Right lobe of liver (tissue), 6 donors: ENCODE measurements at regions not wholly inside any gene's neighbourhood (a gene's known extent, or its start where the extent isn't known, plus 50 kb on each side); places are given as distances from the start of the nearest gene placed in this dataset.

Experiments used
- ATAC-seq, 4 donors: fragments of 200-7000 bp; cut with Tn5 transposase; one replicate each; pipeline ENCODE4 v1.9.1; 2020; ENCODE audit warnings: mild to moderate bottlenecking in 4 of 4, moderate library complexity in 4 of 4
- DNase-seq, 3 donors: peaks; one replicate each; pipeline ENCODE4 v3.0.0-alpha.2; 2020
- H3K27ac ChIP-seq, 3 donors: fragments of 200-600 bp; one replicate each; pipeline ENCODE4 v1.8.0; 2022
- H3K27me3 ChIP-seq, 2 donors: fragments of 200-600 bp; one replicate each; pipeline ENCODE4 v1.8.0; 2022
- H3K36me3 ChIP-seq, 4 donors: fragments of 200-600 bp; sonication (generic) in 1 of 4; one replicate each; pipeline versions ENCODE4 v1.5.1 to v1.8.0; 2017 to 2022; ENCODE audit warnings: control low read depth in 1 of 4
- H3K4me1 ChIP-seq, 4 donors: fragments of 200-600 bp; sonication (generic) in 1 of 4; one replicate each; pipeline versions ENCODE4 v1.5.1 to v1.8.0; 2017 to 2022; ENCODE audit warnings: control low read depth in 1 of 4
- H3K4me3 ChIP-seq, 3 donors: fragments of 200-600 bp; one replicate each; pipeline ENCODE4 v1.8.0; 2022
- H3K9me3 ChIP-seq, 4 donors: fragments of 200-600 bp; sonication (generic) in 1 of 4; one replicate each; pipeline versions ENCODE4 v1.5.1 to v1.8.0; 2017 to 2022; ENCODE audit warnings: control low read depth in 1 of 4
- POLR2A ChIP-seq: fragments of 450-650 bp; IDR thresholded peaks from one replicate; pipeline ENCODE4 v1.6.1; 2017; ENCODE audit warnings: antibody characterized with exemption, mild to moderate bottlenecking
- WGBS: methylation state at CpG from one replicate; pipeline ENCODE4 v1.1.6; 2018; ENCODE audit warnings: low coverage, low lambda C conversion rate; ENCODE audit not compliant: insufficient coverage; ENCODE audit errors: missing lambda C conversion rate; 5-methylcytosine and 5-hydroxymethylcytosine counted together
- intact Hi-C, 2 donors: fragments of 100-400 bp; cut with DNase I; formaldehyde crosslinking; loops; one replicate each; pipeline versions ENCODE4 v1.11.2 to v1.14.1; 2022
- TF ChIP-seq, protein P1 (sequence below), 4 donors: fragments of 200-600 bp in 3 of 4; fragments of 450-650 bp in 1 of 4; IDR thresholded peaks; one replicate each; pipeline versions ENCODE4 v1.5.1 to v1.8.0; 2016 to 2022; ENCODE audit warnings: antibody characterized with exemption in 4 of 4, mild to moderate bottlenecking in 2 of 4
- donor health status: DM: no; HTN: yes; CAD: no.
- donor health status: DM: no; HTN: no; CAD: no.
- donor health status: DM: no; HTN: no; CAD: no.
- donor health status: DM: no; HTN: yes; CAD: no.
- donor health status: DM: no; HTN: yes; CAD: no.

DNA sequence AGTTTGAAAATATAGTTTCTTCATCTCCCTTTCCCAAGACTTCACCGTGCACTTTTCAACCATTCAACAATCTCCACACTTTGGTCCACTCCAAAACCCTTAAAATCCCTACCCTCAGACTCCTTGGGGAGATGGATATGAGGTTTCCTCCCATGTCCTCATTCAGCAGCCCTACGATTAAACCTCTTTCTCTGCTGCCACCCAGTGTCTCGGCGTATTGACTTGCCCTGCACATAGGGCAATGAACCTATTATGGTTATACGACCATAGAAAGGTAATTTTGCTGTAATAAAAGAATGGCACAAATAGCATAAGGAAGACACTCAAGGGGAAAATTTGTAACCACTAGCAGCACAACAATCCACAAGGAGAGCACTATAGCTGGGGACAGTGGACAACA lies 803.5 kb downstream of the TLE1 start:
- Histone ChIP-seq H3K27ac (no peak overlapping the region), H3K36me3 (no peaks in the 10 kb centered on the region), H3K9me3 (peaks cover 0 to 4% (median 0%) of the 10 kb centered on the region in 4 donors), H3K4me1 (no peaks in the 10 kb centered on the region), H3K4me3 (no peak overlapping the region), H3K27me3 (no peaks in the 10 kb centered on the region)
- ATAC-seq (no peak), DNase-seq (no peak)
- intact Hi-C loops, result no loop called here
- WGBS, result 67% methylated on average over 5 of the region's 5 CpGs
- no peak for TF ChIP-seq POLR2A
- TF ChIP-seq, protein P1, sequence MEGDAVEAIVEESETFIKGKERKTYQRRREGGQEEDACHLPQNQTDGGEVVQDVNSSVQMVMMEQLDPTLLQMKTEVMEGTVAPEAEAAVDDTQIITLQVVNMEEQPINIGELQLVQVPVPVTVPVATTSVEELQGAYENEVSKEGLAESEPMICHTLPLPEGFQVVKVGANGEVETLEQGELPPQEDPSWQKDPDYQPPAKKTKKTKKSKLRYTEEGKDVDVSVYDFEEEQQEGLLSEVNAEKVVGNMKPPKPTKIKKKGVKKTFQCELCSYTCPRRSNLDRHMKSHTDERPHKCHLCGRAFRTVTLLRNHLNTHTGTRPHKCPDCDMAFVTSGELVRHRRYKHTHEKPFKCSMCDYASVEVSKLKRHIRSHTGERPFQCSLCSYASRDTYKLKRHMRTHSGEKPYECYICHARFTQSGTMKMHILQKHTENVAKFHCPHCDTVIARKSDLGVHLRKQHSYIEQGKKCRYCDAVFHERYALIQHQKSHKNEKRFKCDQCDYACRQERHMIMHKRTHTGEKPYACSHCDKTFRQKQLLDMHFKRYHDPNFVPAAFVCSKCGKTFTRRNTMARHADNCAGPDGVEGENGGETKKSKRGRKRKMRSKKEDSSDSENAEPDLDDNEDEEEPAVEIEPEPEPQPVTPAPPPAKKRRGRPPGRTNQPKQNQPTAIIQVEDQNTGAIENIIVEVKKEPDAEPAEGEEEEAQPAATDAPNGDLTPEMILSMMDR (IDR thresholded peaks at IDR 0.05), result no peak

DNA sequence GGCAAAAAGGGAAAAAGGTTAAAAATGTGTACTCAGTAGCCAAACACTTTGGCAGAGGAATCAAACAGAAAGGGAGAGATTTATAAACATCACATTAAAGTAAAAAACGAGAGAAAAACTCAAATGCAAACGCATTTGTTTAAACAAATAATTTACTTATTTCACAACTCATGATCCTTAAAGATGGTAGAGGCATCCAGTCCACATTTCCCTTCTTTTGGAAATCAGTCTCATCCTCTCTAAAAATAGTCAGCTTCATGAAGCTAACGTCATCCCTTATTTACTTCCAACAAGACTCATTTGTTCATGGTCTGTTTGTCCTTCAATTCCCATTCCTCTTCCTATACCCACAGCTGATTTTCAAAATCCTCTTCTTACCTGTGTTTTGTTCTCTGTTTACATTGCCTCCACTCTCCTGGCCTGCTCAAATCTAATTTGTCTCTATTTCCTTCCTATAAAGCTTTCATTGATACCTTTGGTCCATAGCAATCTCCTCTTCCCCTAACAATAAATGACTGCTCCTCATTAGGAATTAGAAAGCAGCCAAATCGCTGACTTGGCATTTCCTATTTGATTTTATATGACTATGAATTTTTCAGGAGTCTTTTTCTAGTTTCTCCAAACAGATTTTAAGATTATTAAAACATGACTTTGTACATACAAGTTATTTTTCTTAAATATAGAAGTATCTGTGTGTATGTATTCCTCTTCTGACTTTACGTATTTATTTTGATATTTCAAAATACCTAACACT lies 805.3 kb downstream of the TLE1 start:
- no peak overlapping the region for H3K4me3 ChIP-seq
- no peaks in the 10 kb centered on the region for H3K4me1 ChIP-seq
- H3K9me3 ChIP-seq, result no peaks in the 10 kb centered on the region
- ATAC-seq (no peak), DNase-seq (no peak)
- no peak overlapping the region for H3K27ac ChIP-seq
- H3K36me3 ChIP-seq, result no peaks in the 10 kb centered on the region
- WGBS, result 27% methylated on average over 5 of the region's 5 CpGs
- TF ChIP-seq, protein P1 (IDR thresholded peaks at IDR 0.05), result no peak
- TF ChIP-seq POLR2A, result no peak
- intact Hi-C loops, result no loop called here
- no peaks in the 10 kb centered on the region for H3K27me3 ChIP-seq

DNA sequence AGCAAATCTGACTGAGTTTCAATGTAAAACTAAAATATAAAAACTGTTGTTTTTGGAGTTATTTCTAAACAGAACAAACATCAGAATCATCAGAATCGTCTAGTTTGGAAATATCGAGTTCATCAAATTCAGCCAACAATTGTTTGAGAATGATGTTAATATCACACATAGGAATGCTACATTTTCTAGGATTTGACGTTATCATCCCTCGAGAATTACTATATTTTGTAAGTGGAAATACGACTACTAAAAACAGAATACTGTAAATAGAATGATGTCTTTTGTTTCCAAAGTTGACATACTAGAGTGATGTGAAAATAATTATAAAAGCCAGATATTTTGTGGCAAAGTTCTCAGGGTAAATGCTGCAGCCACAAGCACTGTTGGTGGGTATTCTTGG lies 805.9 kb downstream of the TLE1 start:
- Histone ChIP-seq H3K4me3 (no peak overlapping the region), H3K4me1 (no peaks in the 10 kb centered on the region), H3K9me3 (no peaks in the 10 kb centered on the region), H3K27ac (no peak overlapping the region), H3K27me3 (no peaks in the 10 kb centered on the region), H3K36me3 (no peaks in the 10 kb centered on the region)
- intact Hi-C loops, result no loop called here
- TF ChIP-seq, protein P1 (IDR thresholded peaks at IDR 0.05), result no peak
- no peak for TF ChIP-seq POLR2A
- 70% methylated on average over 5 of the region's 5 CpGs for WGBS
- ATAC-seq, result no peak
- no peak for DNase-seq

DNA sequence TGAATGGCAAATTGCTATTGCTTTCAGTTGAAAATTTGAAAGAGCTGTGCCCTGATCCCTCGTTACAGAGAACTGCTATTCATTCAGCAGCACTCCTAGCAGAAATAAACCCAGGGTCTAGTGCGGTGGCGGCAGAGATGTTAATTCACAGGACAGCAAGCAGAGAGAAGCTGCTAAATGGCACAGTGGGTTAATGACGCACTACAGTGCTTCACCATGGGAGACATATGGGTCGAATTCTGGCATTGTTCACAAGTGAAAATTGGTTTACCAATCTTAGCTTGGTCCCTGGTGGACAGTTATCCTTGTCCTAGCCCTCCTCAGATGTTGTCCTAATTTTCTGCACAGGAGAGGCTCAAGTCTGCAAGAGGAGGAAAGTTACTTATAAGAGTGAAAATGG lies 807.4 kb downstream of the TLE1 start:
- intact Hi-C loops, result no loop called here
- no peak overlapping the region for H3K27ac ChIP-seq
- no peak overlapping the region for H3K4me3 ChIP-seq
- no peaks in the 10 kb centered on the region for H3K36me3 ChIP-seq
- H3K4me1 ChIP-seq, result no peaks in the 10 kb centered on the region
- no peak for DNase-seq
- no peak for TF ChIP-seq POLR2A
- TF ChIP-seq, protein P1 (IDR thresholded peaks at IDR 0.05), result no peak
- ATAC-seq, result no peak
- 49% methylated on average over 3 of the region's 5 CpGs for WGBS
- H3K9me3 ChIP-seq, result no peaks in the 10 kb centered on the region
- no peaks in the 10 kb centered on the region for H3K27me3 ChIP-seq
